ENCODE measurements at regions not wholly inside any gene's neighbourhood (a gene's known extent, or its start where the extent isn't known, plus 50 kb on each side); places are given as distances from the start of the nearest gene placed in this dataset.
A peak's percentile ranks its signal among the peaks of the same experiment; 100 is the strongest.

- no peak for DNase-seq
Measured at GRCh38 chr4:121519236-121519838, 138.5 kb upstream of the QRFPR start.

DNA sequence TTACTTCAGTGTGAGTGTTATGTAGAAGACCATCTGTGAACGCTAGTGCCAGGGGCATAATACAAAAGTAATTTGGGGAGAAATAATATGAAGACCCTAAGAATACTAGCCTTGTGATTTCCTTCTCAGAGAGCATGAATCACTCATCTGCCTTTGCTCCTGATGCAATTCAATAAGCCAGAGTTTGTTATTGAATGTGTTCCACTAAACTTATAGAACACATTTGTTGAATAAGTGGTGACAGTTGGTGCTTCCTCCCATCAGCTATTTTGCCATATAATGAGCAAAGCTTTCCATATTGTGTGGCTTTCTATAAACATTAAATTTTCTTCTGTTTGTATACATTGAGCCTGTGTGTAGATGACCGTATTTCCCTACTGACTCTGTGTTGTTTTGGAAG is 136.4 kb upstream of the QRFPR start:
- DNase-seq, result no peak

DNA sequence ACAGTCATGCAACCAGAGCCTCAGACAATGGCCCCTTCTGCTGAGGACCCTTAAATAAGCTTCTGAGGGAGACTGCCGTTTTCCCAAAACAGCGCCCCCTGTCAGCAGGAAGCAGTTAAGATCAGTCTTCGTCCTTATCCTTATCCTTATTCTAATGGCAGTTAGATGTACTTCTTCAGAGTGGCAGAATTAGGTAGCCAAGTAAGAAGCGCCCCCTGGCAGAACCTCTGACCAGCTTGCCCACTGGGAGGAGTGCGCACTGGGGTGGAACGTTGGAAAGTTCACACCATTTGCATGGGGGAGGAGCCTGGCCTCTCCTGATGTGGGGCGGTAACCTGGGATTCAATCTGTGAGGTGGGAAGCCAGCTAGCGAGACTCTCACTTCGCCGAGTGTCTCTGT is 133.6 kb upstream of the QRFPR start:
- DNase-seq, result no peak

- no peak for DNase-seq
Measured at GRCh38 chr4:121510341-121510874, 129.6 kb upstream of the QRFPR start.

GRCh38 chr4:121485190-121485804 is 104.5 kb upstream of the QRFPR start:
- no peak for DNase-seq

GRCh38 chr4:121484633-121485032 is 103.8 kb upstream of the QRFPR start:
- peak in 2 of 3 donors; percentile 7 to 16 for DNase-seq

- no peak for DNase-seq
Measured at GRCh38 chr4:121479808-121480207, 99.0 kb upstream of the QRFPR start.

GRCh38 chr4:121477480-121477879 is 96.7 kb upstream of the QRFPR start:
- no peak for DNase-seq

- DNase-seq, result no peak
Measured at GRCh38 chr4:121477079-121477478, 96.3 kb upstream of the QRFPR start.

DNA sequence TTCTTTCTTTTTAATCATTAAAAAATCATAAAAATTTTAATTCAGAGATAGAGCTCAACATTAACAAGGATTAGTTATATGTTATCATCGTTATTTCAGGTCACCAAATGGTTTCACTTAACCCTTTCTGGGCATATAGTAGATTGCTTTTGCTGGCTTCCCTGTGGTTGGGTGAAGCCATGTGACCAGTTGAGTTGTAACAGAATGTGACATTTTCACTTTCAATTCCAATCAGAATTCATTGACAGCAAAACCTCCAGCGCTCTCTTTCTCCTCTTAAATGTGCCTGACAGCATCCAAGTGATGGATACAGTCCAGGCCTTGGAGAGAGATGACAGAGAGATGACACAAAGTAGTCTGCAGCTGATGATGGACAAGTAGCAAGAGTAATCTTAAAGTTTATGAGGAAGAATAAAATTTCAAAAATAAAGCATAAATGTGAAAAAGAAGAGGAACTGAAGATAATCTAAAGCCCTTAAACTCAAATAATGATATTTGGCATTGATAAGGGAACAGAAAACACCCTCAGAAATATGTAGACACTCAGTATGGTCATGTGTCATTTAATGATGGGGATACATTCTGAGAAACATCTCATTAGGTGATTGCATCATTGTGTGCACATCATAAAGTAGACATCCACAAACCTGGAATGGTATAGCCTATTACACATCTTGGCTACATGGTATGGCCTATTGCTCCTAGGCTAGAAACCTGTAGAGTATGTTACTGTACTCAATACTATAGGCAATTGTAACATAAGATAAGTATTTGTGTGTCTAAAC is 92.3 kb upstream of the QRFPR start:
- DNase-seq, result no peak

GRCh38 chr4:121464854-121465253 is 84.0 kb upstream of the QRFPR start:
- no peak for DNase-seq

- DNase-seq, result peak; percentile 59 to 80 (median 61)
Measured at GRCh38 chr4:121462660-121463261, 81.9 kb upstream of the QRFPR start.

DNA sequence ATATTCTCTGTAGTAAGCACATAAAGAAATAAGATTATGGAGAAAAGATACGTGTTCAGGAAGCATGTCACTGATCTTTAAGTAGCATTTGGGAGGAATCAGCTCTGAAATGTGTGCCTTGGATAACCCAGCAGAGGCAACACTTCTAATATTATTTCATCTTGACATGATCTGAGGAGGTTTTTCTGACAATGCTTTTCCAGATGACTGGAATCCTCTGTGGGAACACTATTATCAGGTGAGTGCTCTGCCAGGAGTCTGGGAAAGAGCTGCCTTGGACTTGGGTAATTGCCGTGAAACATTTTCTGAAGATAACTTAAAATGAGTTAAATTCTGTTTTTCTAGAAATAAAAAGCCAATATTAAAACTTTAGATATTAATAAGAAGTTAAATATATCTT is 78.2 kb upstream of the QRFPR start:
- no peak for DNase-seq

DNA sequence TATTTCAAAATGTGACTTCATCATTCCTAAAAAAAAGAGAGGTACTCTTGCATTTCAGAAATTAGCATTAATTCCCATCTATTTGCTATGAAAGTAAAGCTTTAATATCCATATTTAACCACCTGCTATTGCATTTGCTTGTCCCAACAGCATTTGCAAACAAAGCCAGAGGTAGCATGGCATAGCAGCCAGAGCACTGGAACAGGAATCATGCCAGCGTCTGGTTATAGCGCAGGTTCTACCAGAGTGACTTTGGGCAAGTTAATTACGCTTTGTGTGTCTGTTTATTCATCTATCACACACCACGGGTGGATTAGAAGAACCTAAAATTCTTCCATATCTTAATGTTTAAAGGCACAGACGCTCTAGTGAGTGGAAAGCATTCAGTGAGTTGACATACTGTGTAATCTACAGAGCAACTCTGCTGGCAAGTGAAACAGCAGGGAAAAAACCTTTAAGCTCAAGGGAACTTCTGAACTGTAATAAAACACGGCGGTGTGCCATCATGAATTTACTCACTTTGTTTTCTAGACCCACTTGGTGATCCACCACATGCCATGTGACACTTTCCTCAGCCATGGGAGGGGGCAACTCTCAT is 76.6 kb upstream of the QRFPR start:
- peak in 1 of 3 donors; percentile 23 for DNase-seq

GRCh38 chr4:121455285-121455684 is 74.5 kb upstream of the QRFPR start:
- DNase-seq, result no peak

DNA sequence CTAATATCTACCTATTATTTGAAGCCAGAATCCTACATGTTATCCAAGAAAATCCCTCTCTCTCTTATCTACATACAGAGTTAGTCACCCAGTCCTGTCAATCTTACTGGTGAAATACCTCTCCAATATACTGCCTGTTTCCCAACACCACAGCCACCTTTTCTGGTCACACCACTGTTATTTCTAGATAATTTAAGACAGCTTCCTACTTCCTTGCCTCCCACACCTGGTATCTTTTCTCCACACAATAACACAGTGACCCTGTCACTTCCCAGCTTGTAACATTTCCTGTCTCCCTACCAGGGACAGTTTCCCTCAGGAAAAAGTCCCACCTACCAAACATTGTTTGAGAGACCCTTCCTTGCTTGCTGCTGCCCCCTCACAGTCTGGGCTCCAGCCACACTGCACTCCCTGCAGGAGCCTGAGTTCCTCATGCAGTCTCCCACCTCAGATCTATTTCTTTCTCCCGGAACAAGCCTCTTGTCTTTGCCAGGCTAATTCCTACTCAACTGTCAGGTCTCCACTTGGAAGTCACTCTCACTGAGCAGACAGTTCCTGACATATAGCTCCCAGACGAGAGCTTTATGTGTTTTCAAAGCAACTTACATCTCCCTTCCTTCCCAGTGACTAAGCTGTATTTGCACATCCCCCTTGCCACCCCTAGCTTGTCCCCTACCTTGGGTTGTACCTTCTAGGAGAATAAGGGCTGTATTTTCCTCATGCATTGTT is 73.6 kb upstream of the QRFPR start:
- DNase-seq, result no peak

- no peak for DNase-seq
Measured at GRCh38 chr4:121451310-121451709, 70.5 kb upstream of the QRFPR start.

GRCh38 chr4:121449416-121449815 is 68.6 kb upstream of the QRFPR start:
- no peak for DNase-seq

DNA sequence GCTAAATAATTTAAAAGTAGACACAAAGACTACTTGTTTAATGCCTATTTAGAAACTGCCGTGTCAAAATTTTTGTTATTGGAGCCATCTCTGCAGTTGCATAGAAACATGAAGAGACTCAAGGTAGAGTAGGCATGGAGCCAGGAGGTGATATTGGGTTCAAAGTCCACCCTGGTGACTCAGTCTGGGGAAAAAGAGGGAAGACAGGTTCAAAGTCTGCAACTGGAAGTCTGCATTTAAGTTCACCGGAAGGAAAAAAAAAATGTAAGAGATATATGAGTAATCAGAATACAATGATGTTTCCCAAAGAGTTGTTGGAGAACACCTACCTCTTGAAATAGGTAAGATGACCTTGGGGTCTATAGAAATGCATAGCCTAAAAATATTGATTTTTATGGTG is 67.4 kb upstream of the QRFPR start:
- no peak for DNase-seq

DNA sequence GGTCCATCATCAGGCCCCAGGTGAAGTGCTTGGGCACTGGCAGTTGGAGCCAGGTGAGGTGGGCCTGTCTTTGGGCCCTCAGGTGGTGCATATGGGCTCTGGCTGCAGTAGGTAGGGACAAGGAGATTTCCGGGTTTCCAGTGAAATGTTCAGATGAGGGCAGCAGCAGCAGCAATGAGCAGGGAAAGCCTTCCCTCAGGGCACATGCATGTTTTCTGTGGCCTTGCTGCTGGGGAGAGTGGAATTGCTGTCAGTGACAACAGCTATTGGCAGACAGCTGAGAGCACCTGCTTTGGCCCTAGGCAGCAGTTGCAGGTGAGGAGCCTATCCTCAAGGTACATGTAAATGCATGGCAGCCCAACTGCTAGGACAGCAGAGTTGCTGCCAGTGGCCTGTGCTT is 58.9 kb upstream of the QRFPR start:
- no peak for DNase-seq

Data from muscle of back (tissue), 3 donors.